Neural cell (in vitro differentiated cells): ENCODE measurements at regions not wholly inside any gene's neighbourhood (a gene's known extent, or its start where the extent isn't known, plus 50 kb on each side); places are given as distances from the start of the nearest gene placed in this dataset.

Experiments
- H2AFZ ChIP-seq: fragments of 200-600, 300-800 bp; sonication (generic), shearing (Covaris generic); 2 replicates; pipeline ENCODE4 v1.6.0; 2014; ENCODE audit warnings: low read depth, mild to moderate bottlenecking, antibody characterized with exemption, low read length, moderate library complexity
- H3F3A ChIP-seq: fragments of 200-600 bp; shearing (Covaris generic); 2 replicates; pipeline ENCODE4 v1.6.1; 2016; ENCODE audit warnings: mild to moderate bottlenecking, moderate library complexity, mixed read lengths, antibody characterized with exemption, low read length; ENCODE audit not compliant: insufficient read depth, poor library complexity, severe bottlenecking
- H3K27ac ChIP-seq: fragments of 200-600, 300-800 bp; sonication (generic), shearing (Covaris generic); 2 replicates; pipeline ENCODE4 v1.5.1; 2014; ENCODE audit warnings: mild to moderate bottlenecking, low read length, moderate library complexity
- H3K27me3 ChIP-seq: fragments of 300-800, 200-600 bp; sonication (generic), shearing (Covaris generic); 2 replicates; pipeline ENCODE4 v1.6.0; 2014; ENCODE audit warnings: mild to moderate bottlenecking, low read depth, low read length, moderate library complexity; ENCODE audit not compliant: insufficient read depth
- H3K36me3 ChIP-seq: fragments of 300-800, 200-600 bp; sonication (generic), shearing (Covaris generic); 2 replicates; pipeline ENCODE4 v1.5.1; 2014; ENCODE audit warnings: mild to moderate bottlenecking, antibody characterized with exemption, low read length, moderate library complexity; ENCODE audit not compliant: insufficient read depth
- H3K4me2 ChIP-seq: fragments of 300-800, 200-600 bp; sonication (generic), shearing (Covaris generic); 2 replicates; pipeline ENCODE4 v1.6.0; 2014; ENCODE audit warnings: mild to moderate bottlenecking, low read length
- H3K4me3 ChIP-seq: fragments of 300-800, 200-600 bp; sonication (generic), shearing (Covaris generic); 2 replicates; pipeline ENCODE4 v1.5.1; 2014; ENCODE audit warnings: mild to moderate bottlenecking, low read length, moderate library complexity
- H3K79me2 ChIP-seq: fragments of 200-600 bp; shearing (Covaris generic); replicated peaks from 2 replicates; pipeline ENCODE4 v1.6.0; 2014; ENCODE audit warnings: mild to moderate bottlenecking, low read length, moderate library complexity; ENCODE audit not compliant: insufficient read depth
- H3K9ac ChIP-seq: fragments of 300-800, 200-600 bp; sonication (generic), shearing (Covaris generic); 2 replicates; pipeline ENCODE4 v1.6.1; 2016; ENCODE audit warnings: mild to moderate bottlenecking, low read length, mixed read lengths
- H3K9me2 ChIP-seq: fragments of 200-600 bp; shearing (Covaris generic); 2 replicates; pipeline ENCODE4 v1.6.1; 2016; ENCODE audit warnings: mild to moderate bottlenecking, low read length, mixed read lengths; ENCODE audit not compliant: insufficient read depth
- H3K9me3 ChIP-seq: fragments of 200-600, 300-800 bp; sonication (generic), shearing (Covaris generic); 2 replicates; pipeline ENCODE4 v1.6.1; 2016; ENCODE audit warnings: mild to moderate bottlenecking, mixed run types, low read length, moderate library complexity, mixed read lengths
- H4K20me1 ChIP-seq: fragments of 200-600 bp; shearing (Covaris generic); 2 replicates; pipeline ENCODE4 v1.6.1; 2016; ENCODE audit warnings: mild to moderate bottlenecking, mixed run types; ENCODE audit not compliant: insufficient read depth
- EP300 ChIP-seq: fragments of 450-650 bp; conservative IDR thresholded peaks from 2 replicates; pipeline ENCODE4 v1.6.1; 2014; ENCODE audit warnings: antibody characterized with exemption, mild to moderate bottlenecking, moderate library complexity; ENCODE audit not compliant: poor library complexity, severe bottlenecking
- EZH2 ChIP-seq: fragments of 200-600, 300-800 bp; shearing (Covaris generic), sonication (generic); IDR thresholded peaks from 2 replicates; pipeline ENCODE4 v1.6.1; 2014; ENCODE audit warnings: antibody characterized with exemption, low read length, borderline replicate concordance, mild to moderate bottlenecking; ENCODE audit not compliant: insufficient read depth, poor library complexity, severe bottlenecking
- MXI1 ChIP-seq: fragments of 450-650 bp; conservative IDR thresholded peaks from 2 replicates; pipeline ENCODE4 v1.6.1; 2014; ENCODE audit warnings: antibody characterized with exemption, mild to moderate bottlenecking; ENCODE audit not compliant: poor library complexity, severe bottlenecking
- POLR2AphosphoS5 ChIP-seq: IDR thresholded peaks from 2 replicates; pipeline ENCODE4 v1.6.1; 2012
- RAD21 ChIP-seq: fragments of 450-650 bp; conservative IDR thresholded peaks from 2 replicates; pipeline ENCODE4 v1.6.1; 2014; ENCODE audit warnings: antibody characterized with exemption, mild to moderate bottlenecking, moderate library complexity
- SMC3 ChIP-seq: fragments of 450-650 bp; conservative IDR thresholded peaks from 2 replicates; pipeline ENCODE4 v1.6.1; 2014; ENCODE audit warnings: antibody characterized with exemption, mild to moderate bottlenecking, moderate library complexity; ENCODE audit not compliant: poor library complexity
- TAF1 ChIP-seq: IDR thresholded peaks from 2 replicates; pipeline ENCODE4 v1.6.1; 2012; ENCODE audit warnings: low read depth
- TF ChIP-seq, protein P1 (sequence below): fragments of 450-650 bp; IDR thresholded peaks from 2 replicates; pipeline ENCODE4 v1.5.1; 2014; ENCODE audit warnings: antibody characterized with exemption, mild to moderate bottlenecking, moderate library complexity; ENCODE audit not compliant: poor library complexity, severe bottlenecking
- TF ChIP-seq, protein P2 (sequence below): IDR thresholded peaks from 2 replicates; pipeline ENCODE4 v1.6.1; 2012; ENCODE audit warnings: borderline replicate concordance

DNA sequence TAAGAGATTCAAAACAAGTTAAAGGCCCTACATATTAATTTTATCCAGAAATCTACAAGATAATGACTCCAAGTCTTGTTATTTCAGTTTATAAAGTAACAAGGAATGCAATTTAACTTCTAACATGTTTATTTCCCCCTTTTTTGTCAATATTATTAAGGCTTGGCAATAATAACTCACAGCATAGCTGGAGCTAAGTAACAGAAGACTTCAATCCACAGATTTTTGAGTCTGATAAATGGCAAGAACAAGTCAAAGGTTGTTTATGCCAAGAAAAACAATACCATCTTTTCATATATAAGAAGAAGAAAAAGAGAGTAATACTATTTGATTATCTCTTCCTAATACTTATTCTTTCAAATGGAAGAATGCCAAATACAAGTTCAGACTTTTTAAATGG lies 631.0 kb upstream of the CCDC54 start:
- Histone ChIP-seq H3K27me3 (no peaks in the 10 kb centered on the region), H4K20me1 (no peaks in the 10 kb centered on the region), H3F3A (no peaks in the 10 kb centered on the region), H3K4me2 (no peak overlapping the region), H3K9me3 (no peaks in the 10 kb centered on the region), H3K4me3 (no peak overlapping the region), H3K9ac (no peak overlapping the region), H3K36me3 (no peaks in the 10 kb centered on the region), H3K9me2 (no peaks in the 10 kb centered on the region), H3K79me2 (no peaks in the 10 kb centered on the region), H2AFZ (no peak overlapping the region), H3K27ac (no peak overlapping the region)
- TF ChIP-seq, protein P1, sequence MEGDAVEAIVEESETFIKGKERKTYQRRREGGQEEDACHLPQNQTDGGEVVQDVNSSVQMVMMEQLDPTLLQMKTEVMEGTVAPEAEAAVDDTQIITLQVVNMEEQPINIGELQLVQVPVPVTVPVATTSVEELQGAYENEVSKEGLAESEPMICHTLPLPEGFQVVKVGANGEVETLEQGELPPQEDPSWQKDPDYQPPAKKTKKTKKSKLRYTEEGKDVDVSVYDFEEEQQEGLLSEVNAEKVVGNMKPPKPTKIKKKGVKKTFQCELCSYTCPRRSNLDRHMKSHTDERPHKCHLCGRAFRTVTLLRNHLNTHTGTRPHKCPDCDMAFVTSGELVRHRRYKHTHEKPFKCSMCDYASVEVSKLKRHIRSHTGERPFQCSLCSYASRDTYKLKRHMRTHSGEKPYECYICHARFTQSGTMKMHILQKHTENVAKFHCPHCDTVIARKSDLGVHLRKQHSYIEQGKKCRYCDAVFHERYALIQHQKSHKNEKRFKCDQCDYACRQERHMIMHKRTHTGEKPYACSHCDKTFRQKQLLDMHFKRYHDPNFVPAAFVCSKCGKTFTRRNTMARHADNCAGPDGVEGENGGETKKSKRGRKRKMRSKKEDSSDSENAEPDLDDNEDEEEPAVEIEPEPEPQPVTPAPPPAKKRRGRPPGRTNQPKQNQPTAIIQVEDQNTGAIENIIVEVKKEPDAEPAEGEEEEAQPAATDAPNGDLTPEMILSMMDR = no peak
- TF ChIP-seq SMC3 = no peak
- TF ChIP-seq MXI1 = no peak
- TF ChIP-seq EZH2 = no peak
- TF ChIP-seq POLR2AphosphoS5 = no peak
- TF ChIP-seq RAD21 = no peak
- no peak for TF ChIP-seq EP300
- no peak for TF ChIP-seq TAF1
- TF ChIP-seq, protein P2, sequence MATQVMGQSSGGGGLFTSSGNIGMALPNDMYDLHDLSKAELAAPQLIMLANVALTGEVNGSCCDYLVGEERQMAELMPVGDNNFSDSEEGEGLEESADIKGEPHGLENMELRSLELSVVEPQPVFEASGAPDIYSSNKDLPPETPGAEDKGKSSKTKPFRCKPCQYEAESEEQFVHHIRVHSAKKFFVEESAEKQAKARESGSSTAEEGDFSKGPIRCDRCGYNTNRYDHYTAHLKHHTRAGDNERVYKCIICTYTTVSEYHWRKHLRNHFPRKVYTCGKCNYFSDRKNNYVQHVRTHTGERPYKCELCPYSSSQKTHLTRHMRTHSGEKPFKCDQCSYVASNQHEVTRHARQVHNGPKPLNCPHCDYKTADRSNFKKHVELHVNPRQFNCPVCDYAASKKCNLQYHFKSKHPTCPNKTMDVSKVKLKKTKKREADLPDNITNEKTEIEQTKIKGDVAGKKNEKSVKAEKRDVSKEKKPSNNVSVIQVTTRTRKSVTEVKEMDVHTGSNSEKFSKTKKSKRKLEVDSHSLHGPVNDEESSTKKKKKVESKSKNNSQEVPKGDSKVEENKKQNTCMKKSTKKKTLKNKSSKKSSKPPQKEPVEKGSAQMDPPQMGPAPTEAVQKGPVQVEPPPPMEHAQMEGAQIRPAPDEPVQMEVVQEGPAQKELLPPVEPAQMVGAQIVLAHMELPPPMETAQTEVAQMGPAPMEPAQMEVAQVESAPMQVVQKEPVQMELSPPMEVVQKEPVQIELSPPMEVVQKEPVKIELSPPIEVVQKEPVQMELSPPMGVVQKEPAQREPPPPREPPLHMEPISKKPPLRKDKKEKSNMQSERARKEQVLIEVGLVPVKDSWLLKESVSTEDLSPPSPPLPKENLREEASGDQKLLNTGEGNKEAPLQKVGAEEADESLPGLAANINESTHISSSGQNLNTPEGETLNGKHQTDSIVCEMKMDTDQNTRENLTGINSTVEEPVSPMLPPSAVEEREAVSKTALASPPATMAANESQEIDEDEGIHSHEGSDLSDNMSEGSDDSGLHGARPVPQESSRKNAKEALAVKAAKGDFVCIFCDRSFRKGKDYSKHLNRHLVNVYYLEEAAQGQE = no peak

DNA sequence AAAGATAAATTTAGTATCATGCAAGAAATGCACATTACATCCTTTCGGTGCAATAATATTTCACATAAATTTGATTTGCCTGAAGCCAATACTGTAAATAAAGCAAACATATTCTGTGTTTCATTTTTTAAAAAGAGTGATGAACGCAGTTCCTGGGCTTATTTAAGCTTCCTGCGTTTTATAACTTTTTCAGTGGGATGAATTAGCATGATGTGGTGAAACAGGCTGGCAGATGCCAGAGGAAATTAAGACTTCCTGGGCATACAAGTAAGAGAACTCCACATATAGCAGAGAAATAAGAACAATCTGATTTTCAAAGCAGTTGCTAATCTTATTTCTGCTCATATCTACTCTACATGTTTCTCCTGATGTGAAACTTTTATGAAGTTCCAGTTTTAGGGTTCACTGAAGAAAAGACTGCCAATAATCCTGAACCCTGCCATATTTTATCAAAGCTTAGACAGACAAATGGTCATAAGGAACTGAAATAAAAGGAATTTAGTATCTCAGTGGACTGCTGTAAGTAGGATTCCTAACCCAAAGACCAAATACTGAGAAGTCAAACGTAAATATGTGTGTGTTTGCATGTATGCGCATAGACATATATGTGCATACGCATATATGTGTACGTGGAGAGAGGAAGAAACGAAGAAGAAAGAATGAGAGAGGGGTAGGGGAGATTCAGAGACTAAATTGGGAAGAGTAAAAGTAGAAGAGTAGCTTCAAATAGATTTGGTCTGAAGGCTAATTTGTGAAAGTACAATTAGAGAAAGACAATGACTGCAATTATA lies 628.6 kb upstream of the CCDC54 start:
- H3K36me3 ChIP-seq = no peaks in the 10 kb centered on the region
- H3K9me2 ChIP-seq = no peaks in the 10 kb centered on the region
- no peak overlapping the region for H3K4me2 ChIP-seq
- H2AFZ ChIP-seq = no peak overlapping the region
- no peaks in the 10 kb centered on the region for H3F3A ChIP-seq
- no peak overlapping the region for H3K27ac ChIP-seq
- H3K4me3 ChIP-seq = no peak overlapping the region
- H4K20me1 ChIP-seq = no peaks in the 10 kb centered on the region
- TF ChIP-seq SMC3 (no peak), RAD21 (no peak), EZH2 (no peak), TAF1 (no peak), MXI1 (no peak), EP300 (no peak), POLR2AphosphoS5 (no peak)
- TF ChIP-seq, protein P1 = no peak
- TF ChIP-seq, protein P2 = no peak
- H3K79me2 ChIP-seq = no peaks in the 10 kb centered on the region
- H3K9me3 ChIP-seq = no peaks in the 10 kb centered on the region
- no peaks in the 10 kb centered on the region for H3K27me3 ChIP-seq
- no peak overlapping the region for H3K9ac ChIP-seq
